ENCODE measurements at regions not wholly inside any gene's neighbourhood (a gene's known extent, or its start where the extent isn't known, plus 50 kb on each side); places are given as distances from the start of the nearest gene placed in this dataset.

- Histone ChIP-seq H3K27ac (ENCODE audit: low read depth, low read length) (no peak overlapping the region), H3K4me1 (ENCODE audit: control insufficient read depth in 5 of 5, insufficient read depth in 5 of 5, low read length in 5 of 5) (no peaks in the 10 kb centered on the region), H3K36me3 (ENCODE audit: control insufficient read depth in 5 of 5, insufficient read depth in 5 of 5, low read length in 5 of 5) (no peaks in the 10 kb centered on the region), H3K9me3 (ENCODE audit: control insufficient read depth in 5 of 5, low read length in 5 of 5) (peaks cover 0 to 5% (median 2%) of the 10 kb centered on the region in 5 donors), H3K9ac (ENCODE audit: low read length in 5 of 5) (no peak overlapping the region), H3K4me3 (ENCODE audit: low read depth in 1 of 5, low read length in 5 of 5) (no peak overlapping the region), H3K27me3 (ENCODE audit: control insufficient read depth in 5 of 5, insufficient read depth in 4 of 5, low read length in 5 of 5) (no peaks in the 10 kb centered on the region)
Measured at GRCh38 chr2:35784777-35785176, 570.8 kb upstream of the CRIM1 start.

- no peak overlapping the region for H3K9ac ChIP-seq (ENCODE audit: low read length in 5 of 5)
Measured at GRCh38 chr2:35783723-35784122, 571.9 kb upstream of the CRIM1 start.

GRCh38 chr2:35741556-35741955 is 614.0 kb upstream of the CRIM1 start:
- no peak overlapping the region for H3K4me3 ChIP-seq (ENCODE audit: low read depth in 1 of 5, low read length in 5 of 5)
- H3K9me3 ChIP-seq (ENCODE audit: control insufficient read depth in 5 of 5, low read length in 5 of 5) = peaks cover 0 to 15% (median 6%) of the 10 kb centered on the region in 5 donors
- H3K4me1 ChIP-seq (ENCODE audit: control insufficient read depth in 5 of 5, insufficient read depth in 5 of 5, low read length in 5 of 5) = no peaks in the 10 kb centered on the region
- H3K27me3 ChIP-seq (ENCODE audit: control insufficient read depth in 5 of 5, insufficient read depth in 4 of 5, low read length in 5 of 5) = no peaks in the 10 kb centered on the region
- no peaks in the 10 kb centered on the region for H3K36me3 ChIP-seq (ENCODE audit: control insufficient read depth in 5 of 5, insufficient read depth in 5 of 5, low read length in 5 of 5)
- no peak overlapping the region for H3K27ac ChIP-seq (ENCODE audit: low read depth, low read length)
- no peak overlapping the region for H3K9ac ChIP-seq (ENCODE audit: low read length in 5 of 5)

More at GRCh38 chr2:35783723-35784122, 571.9 kb upstream of the CRIM1 start:
- Histone ChIP-seq H3K4me3 (ENCODE audit: low read depth in 1 of 5, low read length in 5 of 5) (no peak overlapping the region), H3K9me3 (ENCODE audit: control insufficient read depth in 5 of 5, low read length in 5 of 5) (peaks cover 0 to 5% (median 2%) of the 10 kb centered on the region in 5 donors), H3K36me3 (ENCODE audit: control insufficient read depth in 5 of 5, insufficient read depth in 5 of 5, low read length in 5 of 5) (no peaks in the 10 kb centered on the region), H3K4me1 (ENCODE audit: control insufficient read depth in 5 of 5, insufficient read depth in 5 of 5, low read length in 5 of 5) (no peaks in the 10 kb centered on the region), H3K27me3 (ENCODE audit: control insufficient read depth in 5 of 5, insufficient read depth in 4 of 5, low read length in 5 of 5) (no peaks in the 10 kb centered on the region), H3K27ac (ENCODE audit: low read depth, low read length) (no peak overlapping the region)

GRCh38 chr2:35731674-35732073 is 623.9 kb upstream of the CRIM1 start:
- no peaks in the 10 kb centered on the region for H3K4me1 ChIP-seq (ENCODE audit: control insufficient read depth in 5 of 5, insufficient read depth in 5 of 5, low read length in 5 of 5)
- peaks cover 0 to 4% (median 0%) of the 10 kb centered on the region in 5 donors for H3K27me3 ChIP-seq (ENCODE audit: control insufficient read depth in 5 of 5, insufficient read depth in 4 of 5, low read length in 5 of 5)
- no peak overlapping the region for H3K9ac ChIP-seq (ENCODE audit: low read length in 5 of 5)
- no peaks in the 10 kb centered on the region for H3K9me3 ChIP-seq (ENCODE audit: control insufficient read depth in 5 of 5, low read length in 5 of 5)
- H3K27ac ChIP-seq (ENCODE audit: low read depth, low read length) = no peak overlapping the region
- no peaks in the 10 kb centered on the region for H3K36me3 ChIP-seq (ENCODE audit: control insufficient read depth in 5 of 5, insufficient read depth in 5 of 5, low read length in 5 of 5)
- H3K4me3 ChIP-seq (ENCODE audit: low read depth in 1 of 5, low read length in 5 of 5) = no peak overlapping the region

DNA sequence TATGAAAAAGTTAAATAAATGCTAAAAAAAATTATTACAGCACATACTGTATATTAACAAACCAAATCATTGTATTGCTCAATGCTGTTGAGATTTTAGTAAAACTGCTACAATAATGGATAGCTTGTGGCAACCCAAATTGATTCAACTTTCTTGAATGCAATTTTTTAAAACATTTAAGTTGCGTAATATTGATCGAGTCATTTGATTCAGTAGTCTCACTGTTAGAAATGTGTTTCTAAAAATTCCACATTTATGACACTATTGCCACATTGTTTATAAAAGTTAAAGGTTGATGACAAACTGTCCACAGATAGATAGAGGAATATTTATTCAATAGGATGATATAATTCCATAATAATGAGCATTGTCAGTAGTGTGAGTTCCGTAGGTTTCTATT is 640.7 kb upstream of the CRIM1 start:
- H3K4me3 ChIP-seq (ENCODE audit: low read depth in 1 of 5, low read length in 5 of 5) = no peak overlapping the region
- H3K36me3 ChIP-seq (ENCODE audit: control insufficient read depth in 5 of 5, insufficient read depth in 5 of 5, low read length in 5 of 5) = no peaks in the 10 kb centered on the region
- no peak overlapping the region for H3K9ac ChIP-seq (ENCODE audit: low read length in 5 of 5)
- H3K4me1 ChIP-seq (ENCODE audit: control insufficient read depth in 5 of 5, insufficient read depth in 5 of 5, low read length in 5 of 5) = no peaks in the 10 kb centered on the region
- H3K27ac ChIP-seq (ENCODE audit: low read depth, low read length) = no peak overlapping the region
- no peaks in the 10 kb centered on the region for H3K27me3 ChIP-seq (ENCODE audit: control insufficient read depth in 5 of 5, insufficient read depth in 4 of 5, low read length in 5 of 5)
- no peaks in the 10 kb centered on the region for H3K9me3 ChIP-seq (ENCODE audit: control insufficient read depth in 5 of 5, low read length in 5 of 5)

DNA sequence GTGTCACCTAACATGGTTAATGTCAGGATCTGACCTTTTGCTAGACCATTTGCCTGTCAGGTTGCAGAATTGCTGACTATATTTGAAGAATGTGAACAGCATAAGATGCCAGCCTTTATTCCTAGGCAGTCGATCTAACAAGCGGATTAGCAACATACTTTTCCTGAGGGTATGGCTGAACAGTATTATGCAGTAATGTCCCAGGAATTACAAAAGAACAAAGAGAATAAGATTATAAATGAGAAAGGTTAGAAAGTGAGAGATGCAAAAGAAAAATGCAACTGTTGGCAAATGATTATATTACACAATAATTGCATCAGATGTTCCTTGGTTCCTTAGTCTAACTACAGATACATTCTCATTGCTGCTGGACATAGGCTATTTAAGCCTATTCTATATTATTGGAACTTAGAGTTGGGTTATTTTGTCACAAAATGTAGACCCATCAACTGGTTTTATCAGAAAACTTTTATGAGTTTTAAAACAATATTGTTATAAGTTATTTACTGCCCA is 647.1 kb upstream of the CRIM1 start:
- Histone ChIP-seq H3K27me3 (ENCODE audit: control insufficient read depth in 5 of 5, insufficient read depth in 4 of 5, low read length in 5 of 5) (no peaks in the 10 kb centered on the region), H3K4me1 (ENCODE audit: control insufficient read depth in 5 of 5, insufficient read depth in 5 of 5, low read length in 5 of 5) (no peaks in the 10 kb centered on the region), H3K9me3 (ENCODE audit: control insufficient read depth in 5 of 5, low read length in 5 of 5) (no peaks in the 10 kb centered on the region), H3K9ac (ENCODE audit: low read length in 5 of 5) (no peak overlapping the region), H3K36me3 (ENCODE audit: control insufficient read depth in 5 of 5, insufficient read depth in 5 of 5, low read length in 5 of 5) (no peaks in the 10 kb centered on the region), H3K4me3 (ENCODE audit: low read depth in 1 of 5, low read length in 5 of 5) (no peak overlapping the region), H3K27ac (ENCODE audit: low read depth, low read length) (no peak overlapping the region)

- H3K27me3 ChIP-seq (ENCODE audit: control insufficient read depth in 5 of 5, insufficient read depth in 4 of 5, low read length in 5 of 5) = no peaks in the 10 kb centered on the region
- no peaks in the 10 kb centered on the region for H3K4me1 ChIP-seq (ENCODE audit: control insufficient read depth in 5 of 5, insufficient read depth in 5 of 5, low read length in 5 of 5)
- H3K4me3 ChIP-seq (ENCODE audit: low read depth in 1 of 5, low read length in 5 of 5) = no peak overlapping the region
- no peak overlapping the region for H3K27ac ChIP-seq (ENCODE audit: low read depth, low read length)
- no peaks in the 10 kb centered on the region for H3K36me3 ChIP-seq (ENCODE audit: control insufficient read depth in 5 of 5, insufficient read depth in 5 of 5, low read length in 5 of 5)
- no peak overlapping the region for H3K9ac ChIP-seq (ENCODE audit: low read length in 5 of 5)
- H3K9me3 ChIP-seq (ENCODE audit: control insufficient read depth in 5 of 5, low read length in 5 of 5) = no peaks in the 10 kb centered on the region
Measured at GRCh38 chr2:35688309-35688708, 667.3 kb upstream of the CRIM1 start.

GRCh38 chr2:35651688-35652323 is 703.8 kb upstream of the CRIM1 start:
- Histone ChIP-seq H3K4me1 (ENCODE audit: control insufficient read depth in 5 of 5, insufficient read depth in 5 of 5, low read length in 5 of 5) (no peaks in the 10 kb centered on the region), H3K9me3 (ENCODE audit: control insufficient read depth in 5 of 5, low read length in 5 of 5) (no peaks in the 10 kb centered on the region), H3K4me3 (ENCODE audit: low read depth in 1 of 5, low read length in 5 of 5) (no peak overlapping the region), H3K9ac (ENCODE audit: low read length in 5 of 5) (no peak overlapping the region), H3K36me3 (ENCODE audit: control insufficient read depth in 5 of 5, insufficient read depth in 5 of 5, low read length in 5 of 5) (no peaks in the 10 kb centered on the region), H3K27ac (ENCODE audit: low read depth, low read length) (no peak overlapping the region), H3K27me3 (ENCODE audit: control insufficient read depth in 5 of 5, insufficient read depth in 4 of 5, low read length in 5 of 5) (no peaks in the 10 kb centered on the region)

DNA sequence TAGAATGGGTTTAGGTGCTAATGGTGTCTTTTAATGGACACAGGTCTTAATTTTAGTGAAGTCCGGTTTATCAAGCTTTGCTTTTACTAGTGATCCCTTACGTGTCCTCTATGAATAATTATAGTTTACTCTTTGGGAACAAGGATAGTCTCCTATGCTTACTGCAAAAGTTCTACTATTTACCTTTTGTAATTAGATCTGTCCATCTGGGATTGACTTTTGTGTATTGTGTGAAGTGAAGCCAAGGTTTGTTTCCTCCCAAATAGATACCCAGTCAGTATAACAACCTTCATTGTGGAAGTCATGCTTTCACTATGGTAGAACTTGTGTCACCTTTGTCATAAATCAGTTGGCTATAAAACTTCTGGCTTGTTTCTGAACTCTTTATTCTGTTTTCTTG is 740.9 kb upstream of the CRIM1 start:
- Histone ChIP-seq H3K27me3 (ENCODE audit: control insufficient read depth in 5 of 5, insufficient read depth in 4 of 5, low read length in 5 of 5) (no peaks in the 10 kb centered on the region), H3K9me3 (ENCODE audit: control insufficient read depth in 5 of 5, low read length in 5 of 5) (no peaks in the 10 kb centered on the region), H3K4me1 (ENCODE audit: control insufficient read depth in 5 of 5, insufficient read depth in 5 of 5, low read length in 5 of 5) (no peaks in the 10 kb centered on the region), H3K27ac (ENCODE audit: low read depth, low read length) (no peak overlapping the region), H3K4me3 (ENCODE audit: low read depth in 1 of 5, low read length in 5 of 5) (no peak overlapping the region), H3K9ac (ENCODE audit: low read length in 5 of 5) (no peak overlapping the region), H3K36me3 (ENCODE audit: control insufficient read depth in 5 of 5, insufficient read depth in 5 of 5, low read length in 5 of 5) (no peaks in the 10 kb centered on the region)

DNA sequence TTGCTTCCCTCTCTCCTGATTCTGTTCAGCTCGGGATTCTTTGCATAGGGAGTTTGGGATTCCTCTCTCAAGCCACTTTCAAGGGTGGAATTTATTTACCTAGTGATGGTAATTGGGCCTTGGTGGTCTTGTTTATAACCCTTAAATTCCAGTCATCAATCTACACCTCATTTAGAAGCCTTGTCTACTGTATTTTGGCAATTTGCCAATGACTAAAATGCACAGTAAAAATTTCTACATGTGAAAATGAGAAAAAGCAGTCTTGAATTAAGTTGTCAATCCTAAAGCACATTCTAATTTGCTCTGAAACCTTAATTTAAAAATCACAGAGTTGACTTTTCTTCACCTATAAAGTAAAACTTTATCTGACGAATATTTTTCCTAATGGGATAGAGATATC is 749.2 kb upstream of the CRIM1 start:
- Histone ChIP-seq H3K4me3 (ENCODE audit: low read depth in 1 of 5, low read length in 5 of 5) (no peak overlapping the region), H3K36me3 (ENCODE audit: control insufficient read depth in 5 of 5, insufficient read depth in 5 of 5, low read length in 5 of 5) (no peaks in the 10 kb centered on the region), H3K4me1 (ENCODE audit: control insufficient read depth in 5 of 5, insufficient read depth in 5 of 5, low read length in 5 of 5) (no peaks in the 10 kb centered on the region), H3K27me3 (ENCODE audit: control insufficient read depth in 5 of 5, insufficient read depth in 4 of 5, low read length in 5 of 5) (no peaks in the 10 kb centered on the region), H3K9ac (ENCODE audit: low read length in 5 of 5) (no peak overlapping the region), H3K27ac (ENCODE audit: low read depth, low read length) (no peak overlapping the region), H3K9me3 (ENCODE audit: control insufficient read depth in 5 of 5, low read length in 5 of 5) (no peaks in the 10 kb centered on the region)

Data from subcutaneous abdominal adipose tissue (tissue), 5 donors.